ENCODE measurements at regions not wholly inside any gene's neighbourhood (a gene's known extent, or its start where the extent isn't known, plus 50 kb on each side); places are given as distances from the start of the nearest gene placed in this dataset.

- Mint-ChIP-seq H3K27me3 (ENCODE audit: low read depth) (no peaks in the 10 kb centered on the region), H3K4me1 (peaks cover 18% of the 10 kb centered on the region), H3K4me3 (no peak overlapping the region), H3K9me3 (no peaks in the 10 kb centered on the region), H3K36me3 (ENCODE audit: low read depth) (no peaks in the 10 kb centered on the region), H3K27ac (peak overlapping the region in 2 of 3 experiments; percentile 12 to 57)
- TF ChIP-seq, protein P1, sequence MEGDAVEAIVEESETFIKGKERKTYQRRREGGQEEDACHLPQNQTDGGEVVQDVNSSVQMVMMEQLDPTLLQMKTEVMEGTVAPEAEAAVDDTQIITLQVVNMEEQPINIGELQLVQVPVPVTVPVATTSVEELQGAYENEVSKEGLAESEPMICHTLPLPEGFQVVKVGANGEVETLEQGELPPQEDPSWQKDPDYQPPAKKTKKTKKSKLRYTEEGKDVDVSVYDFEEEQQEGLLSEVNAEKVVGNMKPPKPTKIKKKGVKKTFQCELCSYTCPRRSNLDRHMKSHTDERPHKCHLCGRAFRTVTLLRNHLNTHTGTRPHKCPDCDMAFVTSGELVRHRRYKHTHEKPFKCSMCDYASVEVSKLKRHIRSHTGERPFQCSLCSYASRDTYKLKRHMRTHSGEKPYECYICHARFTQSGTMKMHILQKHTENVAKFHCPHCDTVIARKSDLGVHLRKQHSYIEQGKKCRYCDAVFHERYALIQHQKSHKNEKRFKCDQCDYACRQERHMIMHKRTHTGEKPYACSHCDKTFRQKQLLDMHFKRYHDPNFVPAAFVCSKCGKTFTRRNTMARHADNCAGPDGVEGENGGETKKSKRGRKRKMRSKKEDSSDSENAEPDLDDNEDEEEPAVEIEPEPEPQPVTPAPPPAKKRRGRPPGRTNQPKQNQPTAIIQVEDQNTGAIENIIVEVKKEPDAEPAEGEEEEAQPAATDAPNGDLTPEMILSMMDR (IDR thresholded peaks at IDR 0.05; ENCODE audit: unreplicated experiment in 3 of 3), result no peak
Measured at GRCh38 chr4:147351083-147351787, 129.7 kb upstream of the EDNRA start.

GRCh38 chr4:147354237-147354636 lies 126.7 kb upstream of the EDNRA start:
- Mint-ChIP-seq H3K4me3 (no peak overlapping the region), H3K27me3 (ENCODE audit: low read depth) (no peaks in the 10 kb centered on the region), H3K4me1 (peaks cover 6% of the 10 kb centered on the region), H3K36me3 (ENCODE audit: low read depth) (no peaks in the 10 kb centered on the region), H3K27ac (no peak overlapping the region), H3K9me3 (no peaks in the 10 kb centered on the region)
- TF ChIP-seq, protein P1 (IDR thresholded peaks at IDR 0.05; ENCODE audit: unreplicated experiment in 3 of 3), result no peak

GRCh38 chr4:147355032-147355656 lies 125.8 kb upstream of the EDNRA start:
- no peaks in the 10 kb centered on the region for H3K36me3 Mint-ChIP-seq (ENCODE audit: low read depth)
- H3K4me1 Mint-ChIP-seq, result peaks cover 7% of the 10 kb centered on the region
- TF ChIP-seq, protein P1 (IDR thresholded peaks at IDR 0.05; ENCODE audit: unreplicated experiment in 3 of 3), result no peak
- H3K9me3 Mint-ChIP-seq, result no peaks in the 10 kb centered on the region
- H3K27me3 Mint-ChIP-seq (ENCODE audit: low read depth), result no peaks in the 10 kb centered on the region
- no peak overlapping the region for H3K27ac Mint-ChIP-seq
- no peak overlapping the region for H3K4me3 Mint-ChIP-seq

DNA sequence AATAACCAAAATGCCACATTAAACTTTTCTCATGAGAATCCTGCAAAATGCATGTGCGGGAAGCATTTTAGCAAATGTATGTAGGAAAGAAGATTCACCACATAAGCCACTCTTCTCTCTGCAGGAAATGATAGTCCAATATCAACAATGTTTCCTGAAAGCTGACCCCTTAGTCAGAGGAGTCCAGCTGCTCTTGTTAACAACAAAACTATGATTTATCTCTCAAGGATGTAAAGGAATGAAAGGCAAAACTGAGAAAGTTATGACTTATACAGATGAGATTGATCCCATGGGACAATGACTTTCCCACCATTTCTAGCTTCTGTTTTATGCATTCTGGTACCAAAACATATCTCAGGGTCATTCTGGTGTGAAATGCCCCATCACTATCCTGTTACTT lies 125.0 kb upstream of the EDNRA start:
- no peaks in the 10 kb centered on the region for H3K27me3 Mint-ChIP-seq (ENCODE audit: low read depth)
- no peak overlapping the region for H3K27ac Mint-ChIP-seq
- no peaks in the 10 kb centered on the region for H3K36me3 Mint-ChIP-seq (ENCODE audit: low read depth)
- TF ChIP-seq, protein P1 (IDR thresholded peaks at IDR 0.05; ENCODE audit: unreplicated experiment in 3 of 3), result no peak
- H3K9me3 Mint-ChIP-seq, result no peaks in the 10 kb centered on the region
- H3K4me3 Mint-ChIP-seq, result peak overlapping the region in 1 of 3 experiments; percentile 36
- H3K4me1 Mint-ChIP-seq, result peaks cover 14% of the 10 kb centered on the region

- Mint-ChIP-seq H3K9me3 (no peaks in the 10 kb centered on the region), H3K4me3 (no peak overlapping the region), H3K4me1 (peaks cover 42% of the 10 kb centered on the region), H3K27ac (peak overlapping the region; percentile 17 to 85 (median 76)), H3K27me3 (ENCODE audit: low read depth) (no peaks in the 10 kb centered on the region), H3K36me3 (ENCODE audit: low read depth) (no peaks in the 10 kb centered on the region)
- TF ChIP-seq, protein P1 (IDR thresholded peaks at IDR 0.05; ENCODE audit: unreplicated experiment in 3 of 3), result no peak
Measured at GRCh38 chr4:147360301-147360700, 120.6 kb upstream of the EDNRA start.

DNA sequence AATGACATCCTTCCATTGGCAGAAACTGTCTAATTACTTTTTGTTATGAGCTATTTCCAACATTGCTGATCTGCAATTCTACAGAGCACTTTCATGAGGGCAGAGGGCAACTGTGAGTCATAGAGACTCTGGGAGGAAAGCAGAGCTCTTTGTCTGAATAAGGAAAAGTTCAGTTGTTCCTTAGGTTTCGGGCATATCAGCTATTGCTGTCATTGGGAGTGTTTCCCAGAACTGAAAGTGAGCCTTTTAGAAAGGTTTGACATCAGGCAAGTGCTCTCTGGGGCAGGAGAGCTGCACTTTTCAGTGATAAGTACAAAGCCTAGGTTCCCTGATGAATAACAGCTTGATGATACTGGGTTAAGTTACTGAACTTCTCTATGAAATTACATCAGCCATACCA lies 119.2 kb upstream of the EDNRA start:
- H3K27ac Mint-ChIP-seq, result peak overlapping the region; percentile 75 to 80 (median 76)
- H3K9me3 Mint-ChIP-seq, result no peaks in the 10 kb centered on the region
- peaks cover 48% of the 10 kb centered on the region for H3K4me1 Mint-ChIP-seq
- TF ChIP-seq, protein P1 (IDR thresholded peaks at IDR 0.05; ENCODE audit: unreplicated experiment in 3 of 3), result no peak
- no peaks in the 10 kb centered on the region for H3K36me3 Mint-ChIP-seq (ENCODE audit: low read depth)
- H3K4me3 Mint-ChIP-seq, result no peak overlapping the region
- no peaks in the 10 kb centered on the region for H3K27me3 Mint-ChIP-seq (ENCODE audit: low read depth)

Measured in nephron (organoid).